Effector memory CD8-positive, alpha-beta T cell (primary cell): ENCODE measurements at regions not wholly inside any gene's neighbourhood (a gene's known extent, or its start where the extent isn't known, plus 50 kb on each side); places are given as distances from the start of the nearest gene placed in this dataset.

ENCODE experiments used
- ATAC-seq: fragments of 150-1000 bp; cut with Tn5 transposase; replicated peaks from 2 replicates; pipeline ENCODE4 v1.10.0; 2021; ENCODE audit warnings: mild to moderate bottlenecking, moderate library complexity
- DNase-seq, 3 experiments: peaks; one replicate each; pipeline ENCODE4 v3.0.0; 2021
- H3K27ac Mint-ChIP-seq, 2 donors: one replicate each; pipeline ENCODE4 v1.8.0; 2022; ENCODE audit warnings: mild to moderate bottlenecking in 2 of 2, mixed read lengths in 2 of 2, moderate library complexity in 2 of 2
- H3K27me3 Mint-ChIP-seq, 2 donors: one replicate each; pipeline ENCODE4 v1.8.0; 2022; ENCODE audit warnings: mixed read lengths in 2 of 2
- H3K36me3 Mint-ChIP-seq: one replicate; pipeline ENCODE4 v1.8.0; 2022; ENCODE audit warnings: mild to moderate bottlenecking, moderate library complexity, mixed read lengths; ENCODE audit not compliant: insufficient read depth
- H3K4me1 Mint-ChIP-seq, 2 donors: one replicate each; pipeline ENCODE4 v1.8.0; 2022; ENCODE audit warnings: low read depth in 2 of 2, mixed read lengths in 2 of 2
- H3K4me3 Mint-ChIP-seq, 2 donors: one replicate each; pipeline ENCODE4 v1.8.0; 2022; ENCODE audit warnings: mild to moderate bottlenecking in 2 of 2, mixed read lengths in 2 of 2, moderate library complexity in 2 of 2
- H3K9me3 Mint-ChIP-seq, 2 donors: one replicate each; pipeline ENCODE4 v1.8.0; 2022; ENCODE audit warnings: mixed read lengths in 2 of 2

DNA sequence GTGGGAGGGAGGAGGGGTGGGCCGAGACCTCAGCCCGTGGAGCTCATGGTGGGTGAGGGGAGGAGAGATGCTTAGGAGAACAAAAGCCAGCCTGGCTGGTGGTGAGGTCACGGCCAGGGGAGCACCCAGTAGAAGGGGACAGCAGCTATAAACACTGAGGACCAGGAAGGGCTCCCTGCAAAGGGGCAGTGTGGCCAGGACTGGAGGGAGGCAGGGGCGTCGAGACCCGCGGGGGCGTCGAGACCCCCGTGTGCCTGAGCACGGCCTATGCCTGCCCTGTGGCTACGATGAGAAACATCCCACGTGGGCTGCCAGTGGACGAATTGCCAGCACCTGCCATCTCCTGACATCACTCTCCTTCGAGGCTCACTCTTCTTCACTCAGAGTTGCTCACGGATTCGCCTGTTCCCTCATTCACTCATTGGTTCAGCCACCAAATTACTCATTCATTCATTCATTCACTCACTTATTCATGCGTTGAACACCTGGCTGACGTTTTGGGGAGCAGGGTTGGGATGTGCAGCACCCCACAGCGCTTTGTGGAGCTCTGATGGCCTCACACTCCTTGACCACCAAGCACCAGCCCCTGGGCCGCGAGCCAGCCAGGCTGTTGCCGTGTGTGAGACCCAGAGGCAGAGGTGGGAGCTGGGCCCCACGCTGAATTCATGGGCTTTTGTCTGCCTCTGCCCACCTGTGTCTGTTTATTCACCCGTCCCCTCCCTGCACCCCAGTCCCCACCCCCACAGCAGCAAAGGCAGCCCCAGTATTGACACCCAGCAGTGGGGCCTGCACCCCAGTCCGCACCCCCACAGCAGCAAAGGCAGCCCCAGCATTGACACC, 61.2 kb upstream of the BHLHE23 start:
- Mint-ChIP-seq H3K4me3 (no peak overlapping the region), H3K27me3 (peaks cover 39 to 69% of the 10 kb centered on the region in 2 donors)

DNA sequence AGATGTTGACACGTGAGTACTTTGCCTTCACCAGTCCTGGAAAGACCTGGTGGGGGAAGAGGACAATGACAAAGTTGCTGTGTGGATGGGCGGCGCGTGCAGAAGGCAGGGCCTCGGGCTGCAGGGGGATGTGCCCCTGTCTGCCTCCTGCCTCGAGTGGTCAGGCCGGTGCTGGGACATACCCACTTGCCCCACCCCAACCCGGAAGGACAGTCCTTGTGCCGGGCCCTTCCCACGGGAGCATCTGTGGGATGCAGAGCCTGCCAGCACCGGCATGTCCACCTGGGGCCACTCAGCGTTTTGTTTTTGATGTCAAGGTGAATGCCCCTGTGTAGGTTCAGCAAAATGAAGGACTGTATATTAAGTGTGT, 60.5 kb upstream of the BHLHE23 start:
- peaks cover 35 to 67% of the 10 kb centered on the region in 2 donors for H3K27me3 Mint-ChIP-seq
- H3K4me1 Mint-ChIP-seq = no peaks in the 10 kb centered on the region
- H3K36me3 Mint-ChIP-seq = no peaks in the 10 kb centered on the region
- DNase-seq (no peak), ATAC-seq (no peak)
- H3K27ac Mint-ChIP-seq = no peak overlapping the region
- no peaks in the 10 kb centered on the region for H3K9me3 Mint-ChIP-seq
- no peak overlapping the region for H3K4me3 Mint-ChIP-seq

More for the DNA sequence above, 61.2 kb upstream of the BHLHE23 start:
- no peak for DNase-seq
- ATAC-seq = no peak
- Mint-ChIP-seq H3K27ac (no peak overlapping the region), H3K36me3 (no peaks in the 10 kb centered on the region), H3K4me1 (no peaks in the 10 kb centered on the region), H3K9me3 (no peaks in the 10 kb centered on the region)

GRCh38 chr20:63066506-63067265, 59.9 kb upstream of the BHLHE23 start:
- Mint-ChIP-seq H3K9me3 (no peaks in the 10 kb centered on the region), H3K4me1 (no peaks in the 10 kb centered on the region), H3K27me3 (peaks cover 39 to 71% of the 10 kb centered on the region in 2 donors), H3K27ac (no peak overlapping the region), H3K36me3 (no peaks in the 10 kb centered on the region), H3K4me3 (no peak overlapping the region)
- ATAC-seq (no peak), DNase-seq (no peak)

DNA sequence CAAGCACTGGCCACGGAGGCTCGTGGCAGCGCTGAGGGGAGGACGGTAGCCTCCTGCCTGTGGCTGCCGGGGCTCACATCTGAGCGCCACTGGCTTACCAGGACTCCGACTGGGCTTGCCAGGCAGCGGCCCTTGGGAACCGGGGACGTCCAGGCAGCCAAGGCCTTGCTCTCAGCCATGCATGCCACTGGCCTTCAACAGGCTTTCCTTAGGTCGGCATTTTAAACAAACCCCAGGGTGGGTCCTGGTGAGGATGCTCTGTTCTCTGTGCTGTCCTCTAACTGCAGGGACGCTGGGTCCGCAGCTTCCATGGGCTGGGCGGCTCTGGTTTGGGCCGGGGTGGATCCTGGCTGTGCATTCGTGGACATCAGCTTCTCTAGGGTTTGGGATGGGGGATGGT, 59.1 kb upstream of the BHLHE23 start:
- ATAC-seq (no peak), DNase-seq (no peak)
- Mint-ChIP-seq H3K27me3 (peaks cover 38 to 71% of the 10 kb centered on the region in 2 donors), H3K27ac (no peak overlapping the region), H3K9me3 (no peaks in the 10 kb centered on the region), H3K4me1 (no peaks in the 10 kb centered on the region), H3K36me3 (no peaks in the 10 kb centered on the region), H3K4me3 (no peak overlapping the region)

DNA sequence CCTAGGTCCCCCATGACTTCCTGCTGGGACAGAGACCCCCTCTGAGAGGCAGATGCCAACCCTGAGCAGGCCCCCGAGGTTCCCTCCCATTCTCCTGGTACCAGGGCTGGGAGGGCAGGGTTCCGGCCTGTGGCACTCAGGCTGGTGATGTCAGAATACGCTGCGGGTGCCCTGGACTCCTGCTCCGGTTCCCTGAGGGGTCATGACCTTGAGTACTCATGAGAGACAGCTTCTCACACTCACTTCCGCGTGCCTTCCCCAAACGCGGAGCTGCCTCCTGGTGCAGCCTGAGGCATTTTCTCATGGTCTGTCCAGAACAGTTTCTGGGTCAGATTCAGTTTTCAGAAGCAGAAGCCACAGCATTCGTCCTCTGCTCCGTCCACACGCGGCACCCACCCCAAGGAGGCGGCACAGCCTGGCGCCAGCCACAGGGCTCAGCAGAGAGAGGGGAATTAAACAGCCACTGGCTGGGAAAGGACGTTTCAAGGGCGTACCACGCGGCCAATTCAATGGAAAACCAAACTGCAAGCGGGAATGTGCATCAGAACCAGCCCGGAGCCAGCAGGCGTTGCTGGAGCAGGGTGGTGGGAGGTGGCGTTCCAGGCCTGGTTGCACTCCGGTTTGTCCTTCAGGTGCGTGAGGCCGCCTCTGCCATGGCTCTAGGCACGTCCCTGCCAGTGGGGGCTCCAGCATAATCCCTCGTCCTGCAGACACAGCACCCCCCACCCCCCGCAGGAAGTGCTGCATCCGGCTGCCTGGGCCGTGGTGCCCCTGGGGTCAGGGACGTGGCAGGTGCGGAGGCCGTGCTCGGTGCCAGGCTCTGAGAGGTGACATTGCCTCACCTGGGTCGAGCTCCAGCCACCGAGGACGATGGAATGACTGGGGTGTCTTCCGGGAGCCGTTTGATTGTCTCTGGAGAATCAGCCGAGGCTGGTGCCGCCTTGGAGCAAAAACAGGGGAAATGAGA, 58.3 kb upstream of the BHLHE23 start:
- H3K9me3 Mint-ChIP-seq = no peaks in the 10 kb centered on the region
- ATAC-seq = no peak
- peaks cover 30 to 65% of the 10 kb centered on the region in 2 donors for H3K27me3 Mint-ChIP-seq
- no peak overlapping the region for H3K27ac Mint-ChIP-seq
- no peaks in the 10 kb centered on the region for H3K4me1 Mint-ChIP-seq
- no peak for DNase-seq
- H3K4me3 Mint-ChIP-seq = no peak overlapping the region
- H3K36me3 Mint-ChIP-seq = no peaks in the 10 kb centered on the region

DNA sequence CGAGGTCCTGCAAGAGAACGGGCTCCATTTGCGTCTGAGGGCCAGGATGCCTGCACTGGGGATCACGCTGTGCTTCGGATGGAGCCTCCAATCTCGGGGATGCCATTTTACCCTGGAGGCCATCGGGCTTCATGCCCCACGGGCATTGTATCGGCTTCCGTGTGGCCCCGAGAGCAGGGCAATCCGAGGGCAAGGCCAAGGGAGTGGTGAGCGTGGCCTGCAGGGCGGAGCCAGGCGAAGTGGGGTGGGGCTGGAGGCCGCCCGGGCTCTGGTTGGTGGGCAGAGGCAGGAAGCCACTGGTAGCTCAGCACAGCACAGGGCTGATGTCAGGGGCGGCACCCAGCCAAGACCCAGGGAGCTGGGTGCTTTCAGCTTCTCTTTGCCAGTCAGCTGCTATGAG, 57.5 kb upstream of the BHLHE23 start:
- Mint-ChIP-seq H3K27me3 (peaks cover 30 to 61% of the 10 kb centered on the region in 2 donors), H3K4me1 (no peaks in the 10 kb centered on the region)

GRCh38 chr20:63062188-63063140, 55.7 kb upstream of the BHLHE23 start:
- Mint-ChIP-seq H3K36me3 (no peaks in the 10 kb centered on the region), H3K9me3 (no peaks in the 10 kb centered on the region), H3K27me3 (peaks cover 28 to 47% of the 10 kb centered on the region in 2 donors), H3K27ac (no peak overlapping the region), H3K4me3 (no peak overlapping the region), H3K4me1 (no peaks in the 10 kb centered on the region)
- DNase-seq (no peak), ATAC-seq (no peak)

More for the DNA sequence above, 57.5 kb upstream of the BHLHE23 start:
- Mint-ChIP-seq H3K36me3 (no peaks in the 10 kb centered on the region), H3K4me3 (no peak overlapping the region), H3K27ac (no peak overlapping the region), H3K9me3 (no peaks in the 10 kb centered on the region)
- DNase-seq (no peak), ATAC-seq (no peak)

- ATAC-seq = no peak
- Mint-ChIP-seq H3K27me3 (peaks cover 20 to 39% of the 10 kb centered on the region in 2 donors), H3K9me3 (no peaks in the 10 kb centered on the region), H3K4me3 (no peak overlapping the region), H3K4me1 (no peaks in the 10 kb centered on the region), H3K36me3 (no peaks in the 10 kb centered on the region), H3K27ac (no peak overlapping the region)
- no peak for DNase-seq
Observed at GRCh38 chr20:63061771-63062100, 55.0 kb upstream of the BHLHE23 start.

GRCh38 chr20:63061051-63061770, 54.4 kb upstream of the BHLHE23 start:
- no peaks in the 10 kb centered on the region for H3K4me1 Mint-ChIP-seq
- H3K27me3 Mint-ChIP-seq = peaks cover 19 to 34% of the 10 kb centered on the region in 2 donors
- DNase-seq (no peak), ATAC-seq (no peak)
- H3K4me3 Mint-ChIP-seq = no peak overlapping the region
- H3K27ac Mint-ChIP-seq = no peak overlapping the region
- no peaks in the 10 kb centered on the region for H3K36me3 Mint-ChIP-seq
- H3K9me3 Mint-ChIP-seq = no peaks in the 10 kb centered on the region

DNA sequence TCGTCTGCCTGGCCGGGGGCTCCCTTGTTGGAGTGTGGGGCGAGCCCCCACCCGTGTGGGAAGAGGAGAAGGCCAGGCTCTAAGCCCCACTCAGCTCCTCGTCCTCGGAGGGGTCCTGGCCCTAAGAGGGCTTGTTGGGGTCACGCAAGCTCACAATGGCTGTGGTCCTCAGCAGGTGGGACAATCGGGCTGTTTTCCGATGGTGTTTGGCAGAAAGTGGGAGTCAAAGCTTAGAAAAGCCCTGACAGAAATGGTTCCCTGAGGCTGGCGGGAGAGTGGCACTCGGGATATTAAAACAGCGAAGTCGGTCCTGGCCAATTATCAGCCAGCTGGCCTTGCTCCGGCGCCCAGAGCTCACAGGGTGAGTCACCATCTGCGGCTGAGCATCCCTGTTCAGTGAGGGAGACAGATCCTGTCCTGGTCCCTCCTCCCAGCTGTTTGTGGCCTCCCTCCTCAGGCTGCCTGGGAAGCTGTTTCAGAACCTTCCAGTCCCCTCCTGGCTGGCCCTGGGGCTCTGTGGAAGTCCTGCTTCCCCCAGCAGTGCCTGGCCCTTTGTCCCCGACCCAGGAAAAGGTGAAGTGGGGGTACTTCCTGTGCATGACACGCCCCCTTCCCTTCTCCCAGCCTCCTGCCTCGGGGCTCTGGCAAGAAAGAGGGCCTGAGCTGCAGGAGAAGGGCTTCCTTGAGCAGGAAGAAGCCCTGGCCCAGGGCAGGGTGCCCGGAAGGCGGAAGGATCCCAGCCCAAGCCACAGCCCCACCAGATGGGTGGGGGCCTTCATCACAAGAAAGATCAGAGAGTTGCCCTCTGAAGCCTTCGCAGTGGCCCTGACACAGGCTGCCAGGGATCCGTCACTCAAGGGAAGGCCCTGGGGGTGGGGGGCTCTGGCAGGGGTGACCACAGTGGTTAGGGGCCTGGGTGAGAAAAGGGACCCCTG, 53.6 kb upstream of the BHLHE23 start:
- H3K27ac Mint-ChIP-seq = no peak overlapping the region
- H3K4me3 Mint-ChIP-seq = no peak overlapping the region
- H3K9me3 Mint-ChIP-seq = no peaks in the 10 kb centered on the region
- DNase-seq (no peak), ATAC-seq (no peak)
- no peaks in the 10 kb centered on the region for H3K36me3 Mint-ChIP-seq
- no peaks in the 10 kb centered on the region for H3K4me1 Mint-ChIP-seq
- H3K27me3 Mint-ChIP-seq = peaks cover 19 to 32% of the 10 kb centered on the region in 2 donors

DNA sequence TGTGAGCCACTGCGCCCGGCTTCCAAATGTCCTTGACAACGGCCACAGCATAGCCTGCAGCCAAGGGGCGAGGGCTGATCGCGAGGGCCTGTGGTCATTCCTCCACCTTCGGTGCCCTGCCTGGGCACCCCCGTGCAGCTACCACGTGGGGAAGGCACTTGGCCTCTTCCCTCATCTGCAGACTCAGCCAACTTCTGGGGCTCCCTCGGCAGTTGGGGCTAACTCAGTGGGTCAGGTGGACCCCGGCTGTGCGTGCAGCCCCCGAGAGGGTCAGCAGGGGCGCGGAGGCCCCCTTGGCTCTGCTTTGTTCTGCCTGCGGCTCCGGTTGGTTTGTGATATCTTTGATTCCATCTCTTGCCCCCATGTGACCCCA, 52.9 kb upstream of the BHLHE23 start:
- no peak overlapping the region for H3K4me3 Mint-ChIP-seq
- H3K27me3 Mint-ChIP-seq = peaks cover 19 to 33% of the 10 kb centered on the region in 2 donors
- H3K36me3 Mint-ChIP-seq = no peaks in the 10 kb centered on the region
- no peak for ATAC-seq
- H3K27ac Mint-ChIP-seq = no peak overlapping the region
- H3K4me1 Mint-ChIP-seq = no peaks in the 10 kb centered on the region
- no peaks in the 10 kb centered on the region for H3K9me3 Mint-ChIP-seq
- DNase-seq = no peak
